ENCODE measurements at regions not wholly inside any gene's neighbourhood (a gene's known extent, or its start where the extent isn't known, plus 50 kb on each side); places are given as distances from the start of the nearest gene placed in this dataset.

DNA sequence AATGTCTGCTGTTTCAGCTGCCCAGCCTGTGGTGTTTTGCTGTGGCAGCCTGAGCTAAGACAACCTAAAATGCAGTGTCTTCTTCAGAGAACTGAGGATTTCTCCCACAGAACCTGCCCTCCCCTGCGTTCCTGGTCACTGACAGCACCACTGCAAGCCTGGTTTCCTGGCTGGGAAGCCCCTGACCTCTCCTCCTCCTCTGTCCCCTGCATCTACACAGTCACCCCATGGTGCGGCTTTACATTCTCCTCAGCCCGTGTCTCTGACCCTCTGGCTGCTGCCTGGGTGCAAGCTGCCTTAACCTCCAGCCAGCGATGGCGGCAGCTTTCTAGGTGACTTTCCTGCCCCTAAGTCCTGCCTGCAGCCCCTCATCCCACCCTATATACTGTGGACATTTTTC lies 337.3 kb upstream of the ZNF32 start:
- H3K4me1 ChIP-seq (ENCODE audit: control insufficient read depth, insufficient read depth, low read length): no peaks in the 10 kb centered on the region
- no peaks in the 10 kb centered on the region for H3K9me3 ChIP-seq (ENCODE audit: control insufficient read depth, insufficient read depth, low read length)
- no peak overlapping the region for H3K4me3 ChIP-seq (ENCODE audit: low read depth, low read length)
- no peak overlapping the region for H3K9ac ChIP-seq (ENCODE audit: low read depth, low read length)
- H3K27me3 ChIP-seq (ENCODE audit: control insufficient read depth, insufficient read depth, low read length): no peaks in the 10 kb centered on the region
- H3K36me3 ChIP-seq (ENCODE audit: control insufficient read depth, insufficient read depth, low read length): no peaks in the 10 kb centered on the region

DNA sequence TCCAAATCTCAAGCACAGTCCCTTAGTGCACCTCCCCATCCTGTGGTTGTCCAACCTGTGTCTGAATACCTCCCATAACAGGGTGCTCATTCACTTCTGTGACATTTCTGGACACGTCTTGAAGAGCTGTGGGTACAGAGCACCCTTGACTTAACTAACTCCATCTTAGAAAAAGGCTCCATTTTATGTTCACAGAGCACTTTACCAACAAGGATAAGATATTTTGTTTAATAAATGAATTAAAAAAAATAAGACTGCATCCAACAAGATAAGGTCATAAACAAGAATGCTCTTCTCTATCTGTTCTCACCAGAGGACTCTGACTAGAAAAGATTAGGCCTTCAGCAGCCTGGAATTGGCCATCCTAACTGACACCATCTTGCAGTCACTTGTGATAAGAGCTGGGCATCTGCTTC lies 335.2 kb upstream of the ZNF32 start:
- Histone ChIP-seq H3K9ac (ENCODE audit: low read depth, low read length) (no peak overlapping the region), H3K9me3 (ENCODE audit: control insufficient read depth, insufficient read depth, low read length) (no peaks in the 10 kb centered on the region), H3K27me3 (ENCODE audit: control insufficient read depth, insufficient read depth, low read length) (no peaks in the 10 kb centered on the region), H3K36me3 (ENCODE audit: control insufficient read depth, insufficient read depth, low read length) (no peaks in the 10 kb centered on the region), H3K4me1 (ENCODE audit: control insufficient read depth, insufficient read depth, low read length) (no peaks in the 10 kb centered on the region), H3K4me3 (ENCODE audit: low read depth, low read length) (no peak overlapping the region)

DNA sequence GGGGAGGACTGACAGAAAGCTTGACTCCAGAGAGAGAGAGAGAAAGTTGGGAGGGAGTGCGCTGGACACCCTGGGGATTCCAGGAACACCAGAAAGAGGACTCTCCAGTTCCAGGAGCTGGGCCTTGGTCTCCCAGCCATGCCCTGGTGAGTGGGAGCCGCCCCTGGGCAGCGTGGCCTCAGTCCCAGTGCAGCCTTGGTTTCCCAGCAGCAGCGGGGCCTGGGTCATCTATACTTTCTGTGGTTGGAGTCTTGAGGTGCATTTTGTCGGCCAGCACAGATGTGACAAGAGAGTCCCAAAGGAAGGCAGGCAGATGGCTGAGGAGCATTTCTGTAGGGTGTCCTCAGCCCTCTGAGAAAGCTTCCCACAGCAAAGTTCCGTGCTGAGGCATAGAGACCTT lies 334.7 kb upstream of the ZNF32 start:
- H3K4me1 ChIP-seq (ENCODE audit: control insufficient read depth, insufficient read depth, low read length): no peaks in the 10 kb centered on the region
- no peak overlapping the region for H3K9ac ChIP-seq (ENCODE audit: low read depth, low read length)
- no peaks in the 10 kb centered on the region for H3K9me3 ChIP-seq (ENCODE audit: control insufficient read depth, insufficient read depth, low read length)
- H3K4me3 ChIP-seq (ENCODE audit: low read depth, low read length): no peak overlapping the region
- no peaks in the 10 kb centered on the region for H3K36me3 ChIP-seq (ENCODE audit: control insufficient read depth, insufficient read depth, low read length)
- H3K27me3 ChIP-seq (ENCODE audit: control insufficient read depth, insufficient read depth, low read length): no peaks in the 10 kb centered on the region

DNA sequence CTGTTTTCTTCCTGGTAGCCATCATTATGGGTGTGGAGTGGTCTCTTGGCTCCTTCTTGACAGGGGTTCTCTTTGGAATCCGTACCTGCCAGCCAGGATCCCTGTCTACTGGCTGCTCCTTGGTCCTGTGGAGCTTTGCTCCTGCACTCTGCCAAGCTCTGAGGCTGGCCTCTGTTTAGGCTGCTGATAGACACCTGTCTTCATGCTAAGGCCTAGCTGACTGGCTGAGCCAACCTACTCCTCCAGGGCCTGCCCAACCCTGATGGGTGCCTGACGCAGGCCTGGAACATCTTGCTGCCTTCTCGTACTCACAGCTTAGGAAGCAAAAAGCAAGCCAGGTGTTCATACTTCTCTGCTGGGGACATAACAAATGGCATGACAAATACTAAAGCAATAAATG lies 333.6 kb upstream of the ZNF32 start:
- H3K4me3 ChIP-seq (ENCODE audit: low read depth, low read length): no peak overlapping the region
- no peaks in the 10 kb centered on the region for H3K36me3 ChIP-seq (ENCODE audit: control insufficient read depth, insufficient read depth, low read length)
- no peak overlapping the region for H3K9ac ChIP-seq (ENCODE audit: low read depth, low read length)
- H3K9me3 ChIP-seq (ENCODE audit: control insufficient read depth, insufficient read depth, low read length): no peaks in the 10 kb centered on the region
- no peaks in the 10 kb centered on the region for H3K4me1 ChIP-seq (ENCODE audit: control insufficient read depth, insufficient read depth, low read length)
- no peaks in the 10 kb centered on the region for H3K27me3 ChIP-seq (ENCODE audit: control insufficient read depth, insufficient read depth, low read length)

GRCh38 chr10:43981696-43982095 lies 333.0 kb upstream of the ZNF32 start:
- Histone ChIP-seq H3K9ac (ENCODE audit: low read depth, low read length) (no peak overlapping the region), H3K4me1 (ENCODE audit: control insufficient read depth, insufficient read depth, low read length) (no peaks in the 10 kb centered on the region), H3K36me3 (ENCODE audit: control insufficient read depth, insufficient read depth, low read length) (no peaks in the 10 kb centered on the region), H3K27me3 (ENCODE audit: control insufficient read depth, insufficient read depth, low read length) (no peaks in the 10 kb centered on the region), H3K9me3 (ENCODE audit: control insufficient read depth, insufficient read depth, low read length) (no peaks in the 10 kb centered on the region), H3K4me3 (ENCODE audit: low read depth, low read length) (no peak overlapping the region)

DNA sequence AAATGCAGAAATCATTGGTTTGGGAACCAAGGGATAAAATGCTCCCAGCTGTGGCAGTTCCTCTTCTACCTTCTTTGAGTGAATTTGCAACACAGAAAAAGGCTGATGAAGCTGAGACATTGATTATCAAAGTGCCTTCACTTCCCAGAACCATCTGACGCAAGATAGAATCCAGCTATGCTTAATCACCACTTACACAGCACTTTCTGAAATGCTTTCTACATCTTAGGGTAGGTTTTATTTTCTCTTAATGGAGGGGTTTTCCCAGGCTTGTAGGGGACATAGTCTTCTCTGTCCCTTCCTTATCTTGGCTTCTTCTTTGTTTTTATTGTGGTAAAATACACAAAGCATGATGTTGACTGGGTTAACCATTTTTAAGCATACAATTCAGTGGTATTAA lies 332.6 kb upstream of the ZNF32 start:
- Histone ChIP-seq H3K27me3 (ENCODE audit: control insufficient read depth, insufficient read depth, low read length) (no peaks in the 10 kb centered on the region), H3K36me3 (ENCODE audit: control insufficient read depth, insufficient read depth, low read length) (no peaks in the 10 kb centered on the region)

GRCh38 chr10:43980715-43981114 lies 332.0 kb upstream of the ZNF32 start:
- Histone ChIP-seq H3K4me1 (ENCODE audit: control insufficient read depth, insufficient read depth, low read length) (no peaks in the 10 kb centered on the region), H3K9ac (ENCODE audit: low read depth, low read length) (no peak overlapping the region), H3K4me3 (ENCODE audit: low read depth, low read length) (no peak overlapping the region), H3K9me3 (ENCODE audit: control insufficient read depth, insufficient read depth, low read length) (no peaks in the 10 kb centered on the region), H3K27me3 (ENCODE audit: control insufficient read depth, insufficient read depth, low read length) (no peaks in the 10 kb centered on the region), H3K36me3 (ENCODE audit: control insufficient read depth, insufficient read depth, low read length) (no peaks in the 10 kb centered on the region)

More for the DNA sequence above, 332.6 kb upstream of the ZNF32 start:
- Histone ChIP-seq H3K9me3 (ENCODE audit: control insufficient read depth, insufficient read depth, low read length) (no peaks in the 10 kb centered on the region), H3K9ac (ENCODE audit: low read depth, low read length) (no peak overlapping the region), H3K4me1 (ENCODE audit: control insufficient read depth, insufficient read depth, low read length) (no peaks in the 10 kb centered on the region), H3K4me3 (ENCODE audit: low read depth, low read length) (no peak overlapping the region)

DNA sequence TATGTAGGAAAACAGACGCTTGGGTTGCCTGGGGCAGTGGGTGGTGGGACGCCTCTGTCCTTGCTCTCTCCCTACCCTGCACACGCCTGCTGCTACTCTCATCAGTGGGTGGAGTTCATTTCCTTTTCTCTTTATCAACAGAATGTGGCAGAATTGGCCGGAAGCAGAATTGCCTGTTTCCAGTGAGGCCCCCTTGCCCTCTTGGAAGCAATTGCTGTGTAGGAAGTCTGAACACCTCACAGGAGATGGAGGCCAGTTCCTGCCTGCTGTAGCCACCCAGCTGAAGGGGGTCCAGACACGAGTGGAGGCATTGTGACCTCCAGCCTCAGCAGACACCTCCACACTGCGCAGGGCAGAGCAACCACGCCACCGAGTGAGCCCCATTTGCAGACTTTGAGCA lies 331.6 kb upstream of the ZNF32 start:
- H3K36me3 ChIP-seq (ENCODE audit: control insufficient read depth, insufficient read depth, low read length): no peaks in the 10 kb centered on the region
- H3K27me3 ChIP-seq (ENCODE audit: control insufficient read depth, insufficient read depth, low read length): no peaks in the 10 kb centered on the region
- no peaks in the 10 kb centered on the region for H3K9me3 ChIP-seq (ENCODE audit: control insufficient read depth, insufficient read depth, low read length)
- H3K4me3 ChIP-seq (ENCODE audit: low read depth, low read length): no peak overlapping the region
- no peaks in the 10 kb centered on the region for H3K4me1 ChIP-seq (ENCODE audit: control insufficient read depth, insufficient read depth, low read length)
- no peak overlapping the region for H3K9ac ChIP-seq (ENCODE audit: low read depth, low read length)

- Histone ChIP-seq H3K9me3 (ENCODE audit: control insufficient read depth, insufficient read depth, low read length) (no peaks in the 10 kb centered on the region), H3K27me3 (ENCODE audit: control insufficient read depth, insufficient read depth, low read length) (no peaks in the 10 kb centered on the region), H3K9ac (ENCODE audit: low read depth, low read length) (no peak overlapping the region), H3K4me3 (ENCODE audit: low read depth, low read length) (no peak overlapping the region), H3K4me1 (ENCODE audit: control insufficient read depth, insufficient read depth, low read length) (no peaks in the 10 kb centered on the region), H3K36me3 (ENCODE audit: control insufficient read depth, insufficient read depth, low read length) (no peaks in the 10 kb centered on the region)
These were observed 330.9 kb upstream of the ZNF32 start for GRCh38 chr10:43979551-43979950.

- Histone ChIP-seq H3K27me3 (ENCODE audit: control insufficient read depth, insufficient read depth, low read length) (no peaks in the 10 kb centered on the region), H3K4me3 (ENCODE audit: low read depth, low read length) (no peak overlapping the region), H3K9ac (ENCODE audit: low read depth, low read length) (no peak overlapping the region), H3K4me1 (ENCODE audit: control insufficient read depth, insufficient read depth, low read length) (no peaks in the 10 kb centered on the region), H3K36me3 (ENCODE audit: control insufficient read depth, insufficient read depth, low read length) (no peaks in the 10 kb centered on the region), H3K9me3 (ENCODE audit: control insufficient read depth, insufficient read depth, low read length) (no peaks in the 10 kb centered on the region)
These were observed 330.3 kb upstream of the ZNF32 start for GRCh38 chr10:43978936-43979335.

DNA sequence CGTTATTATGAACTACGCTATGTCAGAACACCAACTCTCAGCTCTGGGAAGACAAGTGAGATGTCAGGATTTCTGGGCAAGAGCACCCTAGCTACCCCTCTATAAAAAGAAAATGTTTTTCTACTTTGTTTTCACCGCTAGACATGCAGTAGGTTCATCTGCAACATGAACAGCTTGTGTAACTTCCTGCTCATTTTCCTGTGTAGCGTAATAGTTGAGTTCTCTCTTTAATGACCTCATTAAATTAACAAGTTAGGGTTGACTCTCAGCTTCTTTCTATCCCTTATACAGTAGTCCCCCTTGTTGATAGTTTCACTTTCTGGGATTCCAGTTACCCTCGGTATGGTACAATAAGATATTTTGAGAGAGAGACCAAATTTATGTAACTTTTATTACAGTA lies 329.4 kb upstream of the ZNF32 start:
- H3K27me3 ChIP-seq (ENCODE audit: control insufficient read depth, insufficient read depth, low read length): no peaks in the 10 kb centered on the region

GRCh38 chr10:43976292-43976691 lies 327.6 kb upstream of the ZNF32 start:
- H3K36me3 ChIP-seq (ENCODE audit: control insufficient read depth, insufficient read depth, low read length): no peaks in the 10 kb centered on the region
- no peak overlapping the region for H3K4me3 ChIP-seq (ENCODE audit: low read depth, low read length)
- H3K9me3 ChIP-seq (ENCODE audit: control insufficient read depth, insufficient read depth, low read length): no peaks in the 10 kb centered on the region
- no peaks in the 10 kb centered on the region for H3K27me3 ChIP-seq (ENCODE audit: control insufficient read depth, insufficient read depth, low read length)
- no peaks in the 10 kb centered on the region for H3K4me1 ChIP-seq (ENCODE audit: control insufficient read depth, insufficient read depth, low read length)
- no peak overlapping the region for H3K9ac ChIP-seq (ENCODE audit: low read depth, low read length)

More for the DNA sequence above, 329.4 kb upstream of the ZNF32 start:
- Histone ChIP-seq H3K4me3 (ENCODE audit: low read depth, low read length) (no peak overlapping the region), H3K36me3 (ENCODE audit: control insufficient read depth, insufficient read depth, low read length) (no peaks in the 10 kb centered on the region), H3K9ac (ENCODE audit: low read depth, low read length) (no peak overlapping the region), H3K4me1 (ENCODE audit: control insufficient read depth, insufficient read depth, low read length) (no peaks in the 10 kb centered on the region), H3K9me3 (ENCODE audit: control insufficient read depth, insufficient read depth, low read length) (no peaks in the 10 kb centered on the region)

DNA sequence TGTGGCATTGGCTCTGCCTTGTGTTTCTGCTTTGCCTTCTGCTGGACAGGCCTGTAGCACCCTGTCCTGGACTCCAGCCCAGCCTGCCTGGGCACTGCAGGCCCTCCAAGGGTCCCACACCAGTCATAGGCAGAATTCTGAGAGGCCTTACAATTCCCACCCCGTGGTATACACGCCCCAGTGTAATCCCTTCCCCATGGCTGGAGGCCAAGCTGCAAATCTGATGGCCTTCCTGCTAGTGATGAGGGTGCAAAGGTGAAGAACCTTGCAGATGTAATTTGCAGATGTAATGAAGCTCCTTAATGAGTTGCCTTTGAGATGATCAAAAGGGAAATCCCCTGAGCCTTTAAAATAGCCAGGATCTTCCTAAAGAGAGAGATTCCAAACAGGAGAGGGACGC lies 325.1 kb upstream of the ZNF32 start:
- Histone ChIP-seq H3K9me3 (ENCODE audit: control insufficient read depth, insufficient read depth, low read length) (no peaks in the 10 kb centered on the region), H3K27me3 (ENCODE audit: control insufficient read depth, insufficient read depth, low read length) (no peaks in the 10 kb centered on the region), H3K36me3 (ENCODE audit: control insufficient read depth, insufficient read depth, low read length) (no peaks in the 10 kb centered on the region), H3K9ac (ENCODE audit: low read depth, low read length) (no peak overlapping the region), H3K4me1 (ENCODE audit: control insufficient read depth, insufficient read depth, low read length) (no peaks in the 10 kb centered on the region), H3K4me3 (ENCODE audit: low read depth, low read length) (no peak overlapping the region)

Data from iPS-15b (cell line).